ENCODE measurements at regions not wholly inside any gene's neighbourhood (a gene's known extent, or its start where the extent isn't known, plus 50 kb on each side); places are given as distances from the start of the nearest gene placed in this dataset.

DNA sequence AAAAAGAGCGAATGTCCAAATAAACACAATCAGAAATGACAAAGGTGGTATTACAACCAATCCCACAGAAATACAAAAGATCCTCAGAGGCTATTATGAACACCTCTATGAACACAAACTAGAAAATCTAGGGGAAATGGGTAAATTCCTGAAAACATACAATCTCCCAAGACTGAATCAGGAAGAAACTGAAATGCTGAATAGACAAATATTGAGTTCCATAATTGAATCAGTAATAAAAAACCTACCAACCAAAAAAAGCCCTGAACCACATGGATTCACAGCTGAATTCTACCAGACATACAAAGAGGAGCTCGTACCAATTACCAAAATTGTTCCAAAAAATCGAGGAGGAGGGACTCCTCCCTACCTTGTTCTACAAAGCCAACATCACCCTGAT lies 56.1 kb upstream of the ZNF800 start:
- TF ChIP-seq, protein P1, sequence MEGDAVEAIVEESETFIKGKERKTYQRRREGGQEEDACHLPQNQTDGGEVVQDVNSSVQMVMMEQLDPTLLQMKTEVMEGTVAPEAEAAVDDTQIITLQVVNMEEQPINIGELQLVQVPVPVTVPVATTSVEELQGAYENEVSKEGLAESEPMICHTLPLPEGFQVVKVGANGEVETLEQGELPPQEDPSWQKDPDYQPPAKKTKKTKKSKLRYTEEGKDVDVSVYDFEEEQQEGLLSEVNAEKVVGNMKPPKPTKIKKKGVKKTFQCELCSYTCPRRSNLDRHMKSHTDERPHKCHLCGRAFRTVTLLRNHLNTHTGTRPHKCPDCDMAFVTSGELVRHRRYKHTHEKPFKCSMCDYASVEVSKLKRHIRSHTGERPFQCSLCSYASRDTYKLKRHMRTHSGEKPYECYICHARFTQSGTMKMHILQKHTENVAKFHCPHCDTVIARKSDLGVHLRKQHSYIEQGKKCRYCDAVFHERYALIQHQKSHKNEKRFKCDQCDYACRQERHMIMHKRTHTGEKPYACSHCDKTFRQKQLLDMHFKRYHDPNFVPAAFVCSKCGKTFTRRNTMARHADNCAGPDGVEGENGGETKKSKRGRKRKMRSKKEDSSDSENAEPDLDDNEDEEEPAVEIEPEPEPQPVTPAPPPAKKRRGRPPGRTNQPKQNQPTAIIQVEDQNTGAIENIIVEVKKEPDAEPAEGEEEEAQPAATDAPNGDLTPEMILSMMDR (IDR thresholded peaks at IDR 0.05; ENCODE audit: unreplicated experiment) = no peak
- H3K27me3 Mint-ChIP-seq = peaks cover 49% of the 10 kb centered on the region
- H3K9me3 Mint-ChIP-seq (ENCODE audit: low read depth) = peaks cover 44% of the 10 kb centered on the region
- no peak overlapping the region for H3K27ac Mint-ChIP-seq
- H3K4me1 Mint-ChIP-seq (ENCODE audit: low read depth) = peaks cover 1% of the 10 kb centered on the region
- DNase-seq (ENCODE audit: low spot score, unreplicated experiment) = no peak
- H3K36me3 Mint-ChIP-seq (ENCODE audit: insufficient read depth) = peaks cover 3% of the 10 kb centered on the region
- no peak overlapping the region for H3K4me3 Mint-ChIP-seq (ENCODE audit: low read depth)

DNA sequence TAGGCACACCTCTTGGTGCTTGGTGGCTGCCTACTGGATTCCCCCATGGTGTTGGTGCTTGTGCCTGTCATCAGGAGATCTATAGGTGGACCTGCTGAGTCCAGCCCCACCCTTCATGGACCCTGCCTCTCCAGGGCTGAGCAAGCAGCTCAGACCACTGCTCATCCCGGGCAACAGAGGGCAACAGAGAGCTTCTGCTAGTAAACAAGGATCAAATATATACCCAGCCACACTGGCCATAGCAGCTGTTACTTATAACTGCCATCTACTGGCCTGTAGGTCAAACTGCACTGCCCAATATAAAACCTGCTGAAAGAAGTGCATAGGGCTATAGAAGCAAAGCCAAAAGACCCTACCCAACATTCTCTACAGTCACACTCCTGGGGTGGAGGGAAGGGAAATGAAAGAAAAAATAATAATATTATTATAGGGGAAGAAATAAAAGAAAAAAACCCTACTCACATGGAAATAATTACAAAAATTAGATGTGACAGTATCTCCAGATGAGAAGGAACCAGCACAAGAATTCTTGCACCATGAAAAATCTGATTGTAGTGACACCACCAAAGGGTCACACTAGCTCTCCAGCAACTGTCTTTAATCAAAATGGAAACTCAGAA lies 54.9 kb upstream of the ZNF800 start:
- TF ChIP-seq, protein P1 (IDR thresholded peaks at IDR 0.05; ENCODE audit: unreplicated experiment) = peak; percentile 25
- Mint-ChIP-seq H3K27me3 (peaks cover 47% of the 10 kb centered on the region), H3K36me3 (ENCODE audit: insufficient read depth) (peaks cover 3% of the 10 kb centered on the region), H3K9me3 (ENCODE audit: low read depth) (peaks cover 44% of the 10 kb centered on the region), H3K4me3 (ENCODE audit: low read depth) (no peak overlapping the region), H3K4me1 (ENCODE audit: low read depth) (no peaks in the 10 kb centered on the region), H3K27ac (no peak overlapping the region)
- no peak for DNase-seq (ENCODE audit: low spot score, unreplicated experiment)

DNA sequence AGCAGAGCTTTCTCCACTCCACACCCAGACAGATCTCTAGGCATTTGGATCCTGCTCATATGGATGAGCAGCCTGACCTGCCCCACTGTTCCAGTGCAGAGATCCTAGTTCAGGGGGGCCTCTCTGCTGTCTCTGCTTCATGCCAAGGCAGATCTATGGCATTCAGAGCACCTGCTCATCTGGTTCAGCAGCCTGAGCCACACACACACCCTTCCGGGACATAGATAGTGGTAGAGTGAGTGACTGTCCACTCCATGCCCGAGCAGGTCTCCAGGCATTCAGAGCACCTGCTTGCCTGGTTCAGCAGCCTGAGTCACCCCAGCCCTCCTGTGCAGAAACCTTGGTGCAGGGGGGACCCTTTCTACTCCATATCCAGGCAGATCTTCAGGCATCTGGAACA lies 54.3 kb upstream of the ZNF800 start:
- Mint-ChIP-seq H3K4me3 (ENCODE audit: low read depth) (no peak overlapping the region), H3K36me3 (ENCODE audit: insufficient read depth) (peaks cover 3% of the 10 kb centered on the region), H3K9me3 (ENCODE audit: low read depth) (peaks cover 40% of the 10 kb centered on the region), H3K27ac (no peak overlapping the region), H3K4me1 (ENCODE audit: low read depth) (no peaks in the 10 kb centered on the region), H3K27me3 (peaks cover 47% of the 10 kb centered on the region)
- TF ChIP-seq, protein P1 (IDR thresholded peaks at IDR 0.05; ENCODE audit: unreplicated experiment) = no peak
- no peak for DNase-seq (ENCODE audit: low spot score, unreplicated experiment)
